ENCODE measurements at regions not wholly inside any gene's neighbourhood (a gene's known extent, or its start where the extent isn't known, plus 50 kb on each side); places are given as distances from the start of the nearest gene placed in this dataset.
"Not testable (repeated sequence)": the region's sequence is repeated elsewhere in the genome, so short reads cannot be mapped to it uniquely, and the experiment has no call there.

- no peak for DNase-seq
These were observed 103.7 kb downstream of the SLC17A6 start for GRCh38 chr11:22441831-22442230.

- DNase-seq, result not testable (repeated sequence)
These were observed 97.4 kb downstream of the SLC17A6 start for GRCh38 chr11:22435582-22435981.

- DNase-seq, result no peak
These were observed 95.3 kb downstream of the SLC17A6 start for GRCh38 chr11:22433517-22433916.

- DNase-seq, result no peak
These were observed 94.9 kb downstream of the SLC17A6 start for GRCh38 chr11:22433094-22433455.

GRCh38 chr11:22432291-22433093 is 94.3 kb downstream of the SLC17A6 start:
- DNase-seq, result peak; percentile 90

- DNase-seq, result peak; percentile 15
These were observed 92.9 kb downstream of the SLC17A6 start for GRCh38 chr11:22431106-22431505.

- DNase-seq, result no peak
These were observed 92.5 kb downstream of the SLC17A6 start for GRCh38 chr11:22430639-22431038.

- peak; percentile 17 for DNase-seq
These were observed 92.0 kb downstream of the SLC17A6 start for GRCh38 chr11:22430141-22430541.

All from tongue (tissue), 1 donor.